Muscle of leg (tissue), 3 donors: ENCODE measurements at regions not wholly inside any gene's neighbourhood (a gene's known extent, or its start where the extent isn't known, plus 50 kb on each side); places are given as distances from the start of the nearest gene placed in this dataset.
A peak's percentile ranks its signal among the peaks of the same experiment; 100 is the strongest.

Experiments used
- DNase-seq: peaks from one replicate; pipeline ENCODE4 v3.0.0; 2013
- H3K27ac ChIP-seq: one replicate; pipeline ENCODE4 v1.5.1; 2013; ENCODE audit warnings: mild to moderate bottlenecking, low read length, control low read depth
- H3K27me3 ChIP-seq: one replicate; pipeline ENCODE4 v1.6.1; 2013; ENCODE audit warnings: low read length; ENCODE audit not compliant: control insufficient read depth, insufficient read depth
- H3K36me3 ChIP-seq: one replicate; pipeline ENCODE4 v1.6.1; 2013; ENCODE audit warnings: low read length; ENCODE audit not compliant: control insufficient read depth, insufficient read depth
- H3K4me1 ChIP-seq: one replicate; pipeline ENCODE4 v1.6.1; 2013; ENCODE audit warnings: low read length; ENCODE audit not compliant: control insufficient read depth, insufficient read depth
- H3K4me3 ChIP-seq: one replicate; pipeline ENCODE4 v1.5.1; 2013; ENCODE audit warnings: low read length, control low read depth
- H3K9me3 ChIP-seq: replicated peaks from 2 replicates; pipeline ENCODE4 v1.6.1; 2013; ENCODE audit warnings: low read depth, low read length; ENCODE audit not compliant: control insufficient read depth
- WGBS: methylation state at CpG from one replicate; pipeline ENCODE4 v1.1.5; 2013; ENCODE audit warnings: missing lambda C conversion rate; ENCODE audit not compliant: insufficient coverage; 5-methylcytosine and 5-hydroxymethylcytosine counted together

DNA sequence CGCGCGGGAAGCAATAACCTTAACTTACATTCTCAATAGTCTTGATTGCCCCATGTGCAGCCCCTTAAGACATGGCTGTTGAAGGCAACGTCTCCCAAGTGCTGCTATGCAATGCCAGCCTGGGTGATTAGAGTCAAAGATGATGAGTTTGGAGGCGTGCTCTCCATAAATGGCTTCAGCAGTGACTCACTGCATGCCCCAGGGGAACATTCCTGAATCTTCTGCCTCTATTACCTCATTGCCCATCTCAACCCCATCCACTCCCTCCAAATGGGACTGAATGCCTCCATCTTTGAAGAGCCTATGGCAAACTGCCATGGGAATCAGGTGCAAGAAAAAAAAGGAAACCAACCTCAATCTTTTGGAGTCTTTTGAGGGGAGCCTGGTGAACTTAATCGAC is 282.8 kb downstream of the SNX10 start:
- 83% methylated on average over 1 of the region's 6 CpGs for WGBS
- Histone ChIP-seq H3K9me3 (no peaks in the 10 kb centered on the region), H3K36me3 (no peaks in the 10 kb centered on the region), H3K4me3 (no peak overlapping the region), H3K27ac (no peak overlapping the region), H3K27me3 (no peaks in the 10 kb centered on the region), H3K4me1 (peaks cover 1% of the 10 kb centered on the region)
- DNase-seq: no peak

DNA sequence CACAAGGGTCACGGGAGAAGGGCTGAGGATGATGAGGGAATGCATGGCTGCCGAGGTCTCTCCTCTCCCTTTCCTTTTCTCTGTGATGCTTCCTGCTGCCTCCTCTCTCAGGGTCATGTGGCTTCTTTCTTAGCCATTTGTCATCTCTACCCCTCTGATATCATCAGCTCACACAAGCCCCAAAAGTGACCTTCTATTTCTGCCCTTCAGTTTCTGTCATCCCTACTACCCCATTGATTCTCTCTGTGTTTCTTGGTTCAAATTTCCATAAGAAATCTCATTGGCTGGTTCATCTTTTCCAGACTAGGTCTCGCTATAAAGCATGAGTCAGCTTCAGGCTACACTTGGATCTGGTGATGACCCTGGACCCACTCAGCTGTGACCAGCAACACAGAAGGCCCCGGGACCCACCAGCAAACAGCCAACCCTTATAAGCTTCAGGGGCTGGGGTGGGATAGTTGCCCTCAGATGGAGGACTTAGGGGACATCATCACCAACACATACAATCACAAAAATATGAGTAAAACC is 284.3 kb downstream of the SKAP2 start:
- H3K9me3 ChIP-seq: no peaks in the 10 kb centered on the region
- no peak for DNase-seq
- H3K27ac ChIP-seq: peak overlapping the region; percentile 39
- 79% methylated on average over 3 of the region's 4 CpGs for WGBS
- H3K36me3 ChIP-seq: no peaks in the 10 kb centered on the region
- H3K4me3 ChIP-seq: no peak overlapping the region
- peaks cover 16% of the 10 kb centered on the region for H3K4me1 ChIP-seq
- peaks cover 2% of the 10 kb centered on the region for H3K27me3 ChIP-seq

- peak; percentile 65 for DNase-seq
- peaks cover 2% of the 10 kb centered on the region for H3K27me3 ChIP-seq
- H3K27ac ChIP-seq: no peak overlapping the region
- no peak overlapping the region for H3K4me3 ChIP-seq
- no peaks in the 10 kb centered on the region for H3K9me3 ChIP-seq
- no peaks in the 10 kb centered on the region for H3K36me3 ChIP-seq
- WGBS: no CpG with 5 or more reads among the region's 4 CpGs
- H3K4me1 ChIP-seq: peaks cover 16% of the 10 kb centered on the region
Measured at GRCh38 chr7:26580711-26581110, 283.7 kb downstream of the SKAP2 start.

- Histone ChIP-seq H3K4me3 (no peak overlapping the region), H3K4me1 (peaks cover 18% of the 10 kb centered on the region), H3K27ac (no peak overlapping the region), H3K36me3 (no peaks in the 10 kb centered on the region), H3K9me3 (no peaks in the 10 kb centered on the region), H3K27me3 (peaks cover 2% of the 10 kb centered on the region)
- 100% methylated on average over 1 of the region's 4 CpGs for WGBS
- DNase-seq: no peak
Measured at GRCh38 chr7:26583094-26583648, 281.2 kb downstream of the SKAP2 start.

DNA sequence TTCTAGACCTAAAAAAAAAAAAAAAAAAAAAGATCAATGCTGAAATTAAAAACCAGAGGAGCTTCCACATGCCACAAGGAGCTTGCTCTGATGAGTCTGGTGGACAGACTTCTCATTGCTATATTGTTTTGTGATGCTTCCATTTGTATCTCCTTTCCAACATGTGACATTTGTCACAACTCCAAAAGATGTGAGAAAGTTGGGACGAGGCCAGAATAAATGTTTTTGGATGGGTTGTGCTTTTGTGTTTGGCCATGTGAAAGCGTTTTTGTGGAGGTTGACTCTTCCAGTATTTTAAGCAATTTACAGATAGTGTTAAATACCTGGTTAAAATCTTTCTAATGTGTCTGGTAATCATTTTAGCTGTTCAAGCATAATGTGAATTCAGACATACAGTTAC is 280.1 kb downstream of the SKAP2 start:
- H3K36me3 ChIP-seq: no peaks in the 10 kb centered on the region
- H3K4me3 ChIP-seq: no peak overlapping the region
- H3K4me1 ChIP-seq: peaks cover 24% of the 10 kb centered on the region
- DNase-seq: no peak
- no CpG with 5 or more reads among the region's 2 CpGs for WGBS
- H3K27me3 ChIP-seq: peaks cover 2% of the 10 kb centered on the region
- no peaks in the 10 kb centered on the region for H3K9me3 ChIP-seq
- no peak overlapping the region for H3K27ac ChIP-seq

GRCh38 chr7:26584987-26585665 is 279.3 kb downstream of the SKAP2 start:
- no peak overlapping the region for H3K27ac ChIP-seq
- H3K27me3 ChIP-seq: peaks cover 2% of the 10 kb centered on the region
- WGBS: 40% methylated on average over 2 of the region's 9 CpGs
- H3K9me3 ChIP-seq: no peaks in the 10 kb centered on the region
- H3K4me1 ChIP-seq: peaks cover 17% of the 10 kb centered on the region
- peak; percentile 78 for DNase-seq
- no peaks in the 10 kb centered on the region for H3K36me3 ChIP-seq
- H3K4me3 ChIP-seq: no peak overlapping the region

GRCh38 chr7:26587536-26587935 is 276.9 kb downstream of the SKAP2 start:
- DNase-seq: no peak
- no peaks in the 10 kb centered on the region for H3K9me3 ChIP-seq
- H3K27me3 ChIP-seq: peaks cover 2% of the 10 kb centered on the region
- no peak overlapping the region for H3K27ac ChIP-seq
- no peaks in the 10 kb centered on the region for H3K36me3 ChIP-seq
- peaks cover 12% of the 10 kb centered on the region for H3K4me1 ChIP-seq
- H3K4me3 ChIP-seq: no peak overlapping the region
- WGBS: 79% methylated on average over 6 of the region's 10 CpGs

DNA sequence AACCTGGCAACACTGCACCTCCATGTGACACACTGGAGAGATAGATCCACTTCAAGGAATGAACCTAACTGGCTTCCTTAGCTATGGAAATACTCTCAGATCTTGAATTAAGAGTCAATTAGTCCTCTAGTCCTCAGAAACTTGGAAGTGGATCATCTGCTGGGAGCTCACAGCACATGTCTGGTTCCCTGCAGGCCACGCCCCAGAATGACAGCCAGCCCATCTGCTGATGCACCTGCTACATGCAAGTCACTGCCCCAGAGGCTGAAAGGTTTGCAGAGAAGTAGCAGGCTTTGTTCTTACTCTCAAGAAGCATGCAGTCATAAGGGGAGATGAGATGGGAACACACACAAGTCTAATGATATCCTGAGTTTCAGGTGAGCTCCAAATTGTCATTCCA is 275.9 kb downstream of the SKAP2 start:
- H3K27me3 ChIP-seq: peaks cover 2% of the 10 kb centered on the region
- no peak overlapping the region for H3K4me3 ChIP-seq
- H3K27ac ChIP-seq: no peak overlapping the region
- no peaks in the 10 kb centered on the region for H3K36me3 ChIP-seq
- DNase-seq: peak; percentile 50
- 71% methylated on average over 1 of the region's 1 CpG for WGBS
- peaks cover 22% of the 10 kb centered on the region for H3K4me1 ChIP-seq
- no peaks in the 10 kb centered on the region for H3K9me3 ChIP-seq

DNA sequence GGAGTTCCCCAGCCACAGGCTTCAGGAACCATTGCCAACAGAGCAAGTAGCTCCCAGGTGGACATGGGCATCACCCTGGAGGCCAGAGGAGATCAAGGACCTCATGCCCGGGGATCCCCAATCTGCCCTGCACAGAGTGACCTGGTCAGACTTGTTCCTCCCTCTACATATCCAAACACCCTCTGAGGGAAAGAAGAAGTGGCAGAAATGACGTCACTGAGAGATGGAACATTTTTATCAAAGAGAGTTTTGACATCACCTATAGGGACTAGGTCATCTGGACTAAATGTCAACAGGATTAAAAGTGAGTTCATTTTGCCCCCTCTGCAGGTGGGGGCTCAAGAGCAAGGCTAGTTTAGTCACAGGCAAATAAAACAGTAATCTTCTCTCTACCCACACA is 273.7 kb downstream of the SKAP2 start:
- no peak for DNase-seq
- Histone ChIP-seq H3K9me3 (no peaks in the 10 kb centered on the region), H3K4me3 (no peak overlapping the region), H3K27ac (no peak overlapping the region), H3K36me3 (no peaks in the 10 kb centered on the region), H3K4me1 (peaks cover 36% of the 10 kb centered on the region), H3K27me3 (peaks cover 2% of the 10 kb centered on the region)
- no CpG with 5 or more reads among the region's 2 CpGs for WGBS

DNA sequence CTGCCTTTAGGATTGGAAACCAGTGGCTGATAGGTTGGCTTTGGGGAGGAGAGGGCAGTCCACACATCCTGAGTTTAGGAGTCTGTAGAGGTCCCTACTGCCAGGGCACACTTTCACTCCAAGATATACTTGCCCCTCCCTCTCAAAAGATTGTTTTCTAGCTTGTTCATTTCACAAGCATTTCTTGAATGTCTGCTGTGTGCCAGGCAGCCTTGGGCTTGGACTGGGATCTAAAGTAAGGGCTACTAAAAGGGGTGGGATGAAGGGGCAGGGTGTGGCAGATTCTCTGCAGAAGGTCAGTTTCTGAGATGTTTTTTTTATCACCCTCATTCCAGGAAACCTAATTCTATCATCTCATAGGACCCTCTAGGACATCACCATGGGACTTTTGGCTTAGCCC is 272.4 kb downstream of the SKAP2 start:
- Histone ChIP-seq H3K4me3 (no peak overlapping the region), H3K27ac (no peak overlapping the region), H3K27me3 (peaks cover 2% of the 10 kb centered on the region)

More for the DNA sequence above, 272.4 kb downstream of the SKAP2 start:
- no peak for DNase-seq
- H3K4me1 ChIP-seq: peaks cover 36% of the 10 kb centered on the region
- no peaks in the 10 kb centered on the region for H3K9me3 ChIP-seq
- H3K36me3 ChIP-seq: no peaks in the 10 kb centered on the region
